ENCODE measurements at regions not wholly inside any gene's neighbourhood (a gene's known extent, or its start where the extent isn't known, plus 50 kb on each side); places are given as distances from the start of the nearest gene placed in this dataset.

DNA sequence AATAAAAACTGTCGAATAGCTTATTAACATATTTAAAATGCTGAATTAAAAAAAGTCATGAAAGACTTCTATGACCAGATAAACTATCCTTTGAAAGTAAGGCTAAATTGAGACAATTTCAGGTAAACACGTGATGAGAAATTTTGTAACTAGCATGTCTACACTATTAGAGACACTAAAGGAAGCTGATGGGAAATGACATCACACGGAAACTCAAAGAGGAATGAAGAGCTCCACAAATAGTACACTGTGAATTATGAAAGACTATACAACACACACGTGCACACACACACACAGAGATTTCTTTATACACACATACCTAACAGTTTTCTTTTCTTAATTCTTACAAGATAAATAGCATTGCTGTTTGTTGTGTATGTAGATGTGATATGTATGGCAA, 70.9 kb upstream of the PLA2G4A start:
- Histone ChIP-seq H3K36me3 (no peaks in the 10 kb centered on the region), H3K27ac (no peak overlapping the region), H3K27me3 (no peaks in the 10 kb centered on the region), H3K9me3 (ENCODE audit: low read depth) (no peaks in the 10 kb centered on the region), H3K4me3 (no peak overlapping the region), H3K4me1 (ENCODE audit: low read depth) (no peaks in the 10 kb centered on the region)
- TF ChIP-seq, protein P1, sequence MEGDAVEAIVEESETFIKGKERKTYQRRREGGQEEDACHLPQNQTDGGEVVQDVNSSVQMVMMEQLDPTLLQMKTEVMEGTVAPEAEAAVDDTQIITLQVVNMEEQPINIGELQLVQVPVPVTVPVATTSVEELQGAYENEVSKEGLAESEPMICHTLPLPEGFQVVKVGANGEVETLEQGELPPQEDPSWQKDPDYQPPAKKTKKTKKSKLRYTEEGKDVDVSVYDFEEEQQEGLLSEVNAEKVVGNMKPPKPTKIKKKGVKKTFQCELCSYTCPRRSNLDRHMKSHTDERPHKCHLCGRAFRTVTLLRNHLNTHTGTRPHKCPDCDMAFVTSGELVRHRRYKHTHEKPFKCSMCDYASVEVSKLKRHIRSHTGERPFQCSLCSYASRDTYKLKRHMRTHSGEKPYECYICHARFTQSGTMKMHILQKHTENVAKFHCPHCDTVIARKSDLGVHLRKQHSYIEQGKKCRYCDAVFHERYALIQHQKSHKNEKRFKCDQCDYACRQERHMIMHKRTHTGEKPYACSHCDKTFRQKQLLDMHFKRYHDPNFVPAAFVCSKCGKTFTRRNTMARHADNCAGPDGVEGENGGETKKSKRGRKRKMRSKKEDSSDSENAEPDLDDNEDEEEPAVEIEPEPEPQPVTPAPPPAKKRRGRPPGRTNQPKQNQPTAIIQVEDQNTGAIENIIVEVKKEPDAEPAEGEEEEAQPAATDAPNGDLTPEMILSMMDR (IDR thresholded peaks at IDR 0.05; ENCODE audit: low read depth, low read length): no peak
- DNase-seq (ENCODE audit: low read depth in 1 of 2, low spot score in 1 of 2): no peak

DNA sequence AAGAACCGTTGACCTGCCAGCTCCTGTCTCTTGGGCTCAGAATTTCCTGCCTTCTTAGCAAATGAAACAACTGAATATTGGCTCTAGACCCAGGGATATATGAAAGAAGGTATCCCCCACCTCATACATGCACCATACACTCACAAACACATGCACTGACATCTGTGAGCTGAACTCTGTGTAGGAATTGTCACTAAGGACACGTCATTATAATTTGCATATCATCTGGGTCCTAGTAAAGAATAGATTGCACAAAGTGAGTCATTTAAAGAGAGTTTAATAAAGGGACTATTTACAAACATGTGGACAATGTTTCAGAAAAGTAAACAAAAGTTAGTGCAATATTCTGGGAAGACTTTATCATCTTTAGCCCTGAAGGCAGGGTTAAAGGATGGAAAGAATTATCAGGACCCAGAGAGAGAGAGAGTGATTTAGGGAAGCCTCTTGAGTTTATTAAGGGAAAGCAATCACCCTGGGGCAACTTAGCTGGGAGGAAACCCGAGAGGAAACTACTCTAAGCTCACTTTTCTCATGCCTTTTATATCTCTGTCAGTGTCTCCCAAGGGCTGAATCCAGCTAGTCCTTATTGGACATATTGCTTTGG, 74.1 kb upstream of the PLA2G4A start:
- H3K4me1 ChIP-seq (ENCODE audit: low read depth): no peaks in the 10 kb centered on the region
- H3K9me3 ChIP-seq (ENCODE audit: low read depth): no peaks in the 10 kb centered on the region
- H3K36me3 ChIP-seq: no peaks in the 10 kb centered on the region
- TF ChIP-seq, protein P1 (IDR thresholded peaks at IDR 0.05; ENCODE audit: low read depth, low read length): no peak
- no peak overlapping the region for H3K4me3 ChIP-seq
- H3K27ac ChIP-seq: no peak overlapping the region
- no peak for DNase-seq (ENCODE audit: low read depth in 1 of 2, low spot score in 1 of 2)
- H3K27me3 ChIP-seq: no peaks in the 10 kb centered on the region

DNA sequence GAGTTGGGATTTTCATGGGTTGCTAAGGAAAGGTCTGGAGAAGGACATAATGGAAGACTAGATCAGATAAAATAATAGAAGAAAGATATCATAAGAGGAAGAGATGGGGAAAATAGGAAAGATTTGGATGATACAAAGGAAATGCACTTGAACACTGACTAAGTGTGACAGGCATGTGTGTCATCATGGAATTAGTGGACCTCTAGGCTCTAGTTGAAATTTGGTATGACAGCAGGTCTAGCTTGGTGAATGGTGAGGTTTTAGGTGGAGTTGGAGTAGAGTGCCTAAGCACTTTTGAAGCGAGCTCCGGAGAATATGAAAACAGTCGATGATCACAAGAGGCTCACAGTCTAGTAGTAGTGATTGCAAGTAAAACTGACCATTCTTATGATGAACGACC, 73.0 kb upstream of the PTGS2 start:
- Histone ChIP-seq H3K27ac (no peak overlapping the region), H3K9me3 (ENCODE audit: low read depth) (no peaks in the 10 kb centered on the region)
- TF ChIP-seq, protein P1 (IDR thresholded peaks at IDR 0.05; ENCODE audit: low read depth, low read length): no peak

DNA sequence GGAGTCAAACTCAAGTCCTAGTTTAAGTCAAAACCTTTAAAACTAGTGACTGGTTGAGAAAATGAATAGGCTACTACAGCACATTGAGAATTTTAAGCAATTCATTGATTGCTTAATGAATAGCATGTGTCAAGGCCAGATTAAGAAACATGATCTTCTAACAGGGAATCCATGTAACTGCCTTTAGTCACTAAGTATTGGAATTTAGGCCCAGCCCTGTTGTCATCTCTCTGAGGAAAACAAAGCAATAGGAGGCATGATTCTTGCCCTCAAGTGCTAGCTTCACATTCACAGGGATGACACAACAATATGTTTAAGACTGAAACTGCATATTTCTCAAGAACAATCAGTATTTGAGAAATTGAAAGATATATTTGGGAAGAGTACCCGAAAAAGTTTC, 70.0 kb upstream of the PTGS2 start:
- DNase-seq (ENCODE audit: low read depth in 1 of 2, low spot score in 1 of 2): no peak
- H3K9me3 ChIP-seq (ENCODE audit: low read depth): no peaks in the 10 kb centered on the region
- no peak overlapping the region for H3K27ac ChIP-seq
- no peaks in the 10 kb centered on the region for H3K27me3 ChIP-seq
- no peaks in the 10 kb centered on the region for H3K4me1 ChIP-seq (ENCODE audit: low read depth)
- TF ChIP-seq, protein P1 (IDR thresholded peaks at IDR 0.05; ENCODE audit: low read depth, low read length): no peak
- no peak overlapping the region for H3K4me3 ChIP-seq
- H3K36me3 ChIP-seq: no peaks in the 10 kb centered on the region

More for the DNA sequence above, 73.0 kb upstream of the PTGS2 start:
- no peak overlapping the region for H3K4me3 ChIP-seq
- H3K4me1 ChIP-seq (ENCODE audit: low read depth): no peaks in the 10 kb centered on the region
- no peak for DNase-seq (ENCODE audit: low read depth in 1 of 2, low spot score in 1 of 2)
- H3K27me3 ChIP-seq: no peaks in the 10 kb centered on the region
- no peaks in the 10 kb centered on the region for H3K36me3 ChIP-seq

DNA sequence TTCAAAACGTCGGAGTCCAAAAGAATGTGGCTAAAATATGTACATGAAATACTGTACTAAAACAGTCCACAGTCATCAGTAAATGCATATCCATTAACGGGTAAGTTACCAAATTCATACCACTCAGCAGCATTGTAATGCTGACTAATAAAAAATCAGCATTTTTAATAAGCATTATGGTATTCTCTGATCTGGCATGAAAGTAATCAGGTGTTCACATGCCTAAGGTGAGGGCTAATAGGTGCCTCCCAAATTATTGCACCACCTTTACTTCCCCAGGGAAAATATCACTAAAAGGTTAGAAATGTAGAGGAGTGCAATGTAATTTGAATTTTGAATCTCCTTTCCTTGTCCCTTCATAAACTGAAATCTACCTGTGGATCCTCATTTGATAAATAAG, 69.6 kb upstream of the PTGS2 start:
- Histone ChIP-seq H3K27ac (no peak overlapping the region), H3K36me3 (no peaks in the 10 kb centered on the region), H3K9me3 (ENCODE audit: low read depth) (no peaks in the 10 kb centered on the region), H3K27me3 (no peaks in the 10 kb centered on the region), H3K4me1 (ENCODE audit: low read depth) (no peaks in the 10 kb centered on the region), H3K4me3 (no peak overlapping the region)
- TF ChIP-seq, protein P1 (IDR thresholded peaks at IDR 0.05; ENCODE audit: low read depth, low read length): no peak
- DNase-seq (ENCODE audit: low read depth in 1 of 2, low spot score in 1 of 2): no peak

All from cardiac muscle cell (in vitro differentiated cells and primary cell).